Smooth muscle cell (in vitro differentiated cells): ENCODE measurements at regions not wholly inside any gene's neighbourhood (a gene's known extent, or its start where the extent isn't known, plus 50 kb on each side); places are given as distances from the start of the nearest gene placed in this dataset.

Source experiments
- DNase-seq: peaks from one replicate; lab custom pipeline; 2025; ENCODE audit not compliant: unreplicated experiment; lab: John Stamatoyannopoulos, UW
- H2AFZ ChIP-seq: fragments of 200-600 bp; sonication (generic); 2 replicates; pipeline ENCODE4 v1.6.0; 2016; ENCODE audit warnings: antibody characterized with exemption, low read depth, mild to moderate bottlenecking
- H3F3A ChIP-seq: fragments of 200-600 bp; sonication (generic); 2 replicates; pipeline ENCODE4 v1.6.0; 2017; ENCODE audit warnings: antibody characterized with exemption, low read depth
- H3K27ac ChIP-seq: fragments of 200-600 bp; sonication (generic); 2 replicates; pipeline ENCODE4 v1.5.1; 2016; ENCODE audit warnings: low read depth, mild to moderate bottlenecking
- H3K27me3 ChIP-seq: fragments of 200-600 bp; sonication (generic); 2 replicates; pipeline ENCODE4 v1.6.1; 2016; ENCODE audit warnings: low read depth, mild to moderate bottlenecking
- H3K36me3 ChIP-seq: fragments of 200-600 bp; sonication (generic); 2 replicates; pipeline ENCODE4 v1.5.1; 2016; ENCODE audit warnings: low read depth
- H3K4me1 ChIP-seq: fragments of 200-600 bp; sonication (generic); 2 replicates; pipeline ENCODE4 v1.5.1; 2016; ENCODE audit warnings: low read depth
- H3K4me2 ChIP-seq: fragments of 200-600 bp; sonication (generic); 2 replicates; pipeline ENCODE4 v1.6.0; 2016; ENCODE audit warnings: mild to moderate bottlenecking
- H3K4me3 ChIP-seq: fragments of 200-600 bp; sonication (generic); 2 replicates; pipeline ENCODE4 v1.5.1; 2016; ENCODE audit warnings: mild to moderate bottlenecking
- H3K79me2 ChIP-seq: fragments of 200-600 bp; sonication (generic); 2 replicates; pipeline ENCODE4 v1.6.0; 2016; ENCODE audit warnings: low read depth, mild to moderate bottlenecking
- H3K9ac ChIP-seq: fragments of 200-600 bp; sonication (generic); 2 replicates; pipeline ENCODE4 v1.6.0; 2016; ENCODE audit warnings: low read depth
- H3K9me3 ChIP-seq: fragments of 200-600 bp; sonication (generic); replicated peaks from 2 replicates; pipeline ENCODE4 v1.5.1; 2016; ENCODE audit warnings: low read depth
- H4K20me1 ChIP-seq: fragments of 200-600 bp; sonication (generic); 2 replicates; pipeline ENCODE4 v1.6.0; 2016; ENCODE audit warnings: low read depth
- CTCF ChIP-seq: fragments of 200-600 bp; sonication (generic); IDR thresholded peaks from 2 replicates; pipeline ENCODE4 v1.5.1; 2017; ENCODE audit warnings: borderline replicate concordance, mild to moderate bottlenecking, antibody characterized with exemption; ENCODE audit not compliant: insufficient read depth, poor library complexity, severe bottlenecking
- WGBS: methylation state at CpG from one replicate; pipeline ENCODE4 v1.1.7; 2016; ENCODE audit warnings: low lambda C conversion rate; 5-methylcytosine and 5-hydroxymethylcytosine counted together

GRCh38 chr6:132084811-132085509 lies 133.8 kb upstream of the CCN2 start:
- DNase-seq = no peak
- Histone ChIP-seq H3K9ac (peak overlapping the region; percentile 79), H3K4me3 (no peak overlapping the region)

GRCh38 chr6:132082421-132082820 lies 131.2 kb upstream of the CCN2 start:
- Histone ChIP-seq H3K4me1 (no peaks in the 10 kb centered on the region), H3K79me2 (no peaks in the 10 kb centered on the region), H3K9ac (no peak overlapping the region), H3F3A (peaks cover 12% of the 10 kb centered on the region), H3K4me3 (no peak overlapping the region), H4K20me1 (no peaks in the 10 kb centered on the region), H2AFZ (no peak overlapping the region), H3K27me3 (no peaks in the 10 kb centered on the region), H3K4me2 (no peak overlapping the region), H3K36me3 (no peaks in the 10 kb centered on the region), H3K27ac (no peak overlapping the region), H3K9me3 (no peaks in the 10 kb centered on the region)
- TF ChIP-seq CTCF = no peak
- no peak for DNase-seq
- WGBS = 93% methylated on average over 2 of the region's 2 CpGs

More at GRCh38 chr6:132084811-132085509, 133.8 kb upstream of the CCN2 start:
- H3K27me3 ChIP-seq = no peaks in the 10 kb centered on the region
- H4K20me1 ChIP-seq = no peaks in the 10 kb centered on the region
- H3K79me2 ChIP-seq = no peaks in the 10 kb centered on the region
- H3K27ac ChIP-seq = peak overlapping the region; percentile 97
- peaks cover 12% of the 10 kb centered on the region for H3F3A ChIP-seq
- peak overlapping the region; percentile 76 for H2AFZ ChIP-seq
- TF ChIP-seq CTCF = no peak
- no peaks in the 10 kb centered on the region for H3K36me3 ChIP-seq
- H3K9me3 ChIP-seq = no peaks in the 10 kb centered on the region
- no peaks in the 10 kb centered on the region for H3K4me1 ChIP-seq
- WGBS = 85% methylated on average over 3 of the region's 3 CpGs
- H3K4me2 ChIP-seq = peak overlapping the region; percentile 48

GRCh38 chr6:132081338-132081737 lies 130.2 kb upstream of the CCN2 start:
- peaks cover 12% of the 10 kb centered on the region for H3F3A ChIP-seq
- H3K4me3 ChIP-seq = no peak overlapping the region
- no peak overlapping the region for H3K9ac ChIP-seq
- no peak overlapping the region for H3K4me2 ChIP-seq
- no peaks in the 10 kb centered on the region for H3K27me3 ChIP-seq
- H2AFZ ChIP-seq = peak overlapping the region; percentile 72
- H3K4me1 ChIP-seq = no peaks in the 10 kb centered on the region
- no peaks in the 10 kb centered on the region for H3K79me2 ChIP-seq
- no peaks in the 10 kb centered on the region for H3K36me3 ChIP-seq
- H3K27ac ChIP-seq = peak overlapping the region; percentile 33
- H4K20me1 ChIP-seq = no peaks in the 10 kb centered on the region
- no peak for TF ChIP-seq CTCF
- no peaks in the 10 kb centered on the region for H3K9me3 ChIP-seq
- no peak for DNase-seq
- WGBS = 59% methylated on average over 1 of the region's 1 CpG

GRCh38 chr6:132079286-132079685 lies 128.1 kb upstream of the CCN2 start:
- WGBS = 99% methylated on average over 5 of the region's 5 CpGs
- Histone ChIP-seq H2AFZ (no peak overlapping the region), H3K9me3 (no peaks in the 10 kb centered on the region), H3F3A (peaks cover 3% of the 10 kb centered on the region), H3K4me1 (no peaks in the 10 kb centered on the region), H4K20me1 (no peaks in the 10 kb centered on the region), H3K79me2 (no peaks in the 10 kb centered on the region), H3K4me2 (no peak overlapping the region), H3K36me3 (no peaks in the 10 kb centered on the region), H3K27ac (no peak overlapping the region), H3K9ac (no peak overlapping the region), H3K27me3 (no peaks in the 10 kb centered on the region), H3K4me3 (no peak overlapping the region)
- TF ChIP-seq CTCF = no peak
- no peak for DNase-seq
